Epithelial cell of esophagus (primary cell): ENCODE measurements at regions not wholly inside any gene's neighbourhood (a gene's known extent, or its start where the extent isn't known, plus 50 kb on each side); places are given as distances from the start of the nearest gene placed in this dataset.

ENCODE experiments used
- DNase-seq: peaks from one replicate; pipeline ENCODE4 v3.0.0; 2010; ENCODE audit warnings: low read depth
- H3K4me3 ChIP-seq: 2 replicates; pipeline ENCODE4 v1.5.1; 2011; ENCODE audit warnings: mild to moderate bottlenecking, low read length, control low read depth
- TF ChIP-seq, protein P1 (sequence below): IDR thresholded peaks from 2 replicates; pipeline ENCODE4 v1.5.1; 2011; ENCODE audit warnings: low read depth, mild to moderate bottlenecking, low read length, control low read depth, inconsistent platforms; ENCODE audit not compliant: insufficient read depth; ENCODE audit errors: missing control alignments

DNA sequence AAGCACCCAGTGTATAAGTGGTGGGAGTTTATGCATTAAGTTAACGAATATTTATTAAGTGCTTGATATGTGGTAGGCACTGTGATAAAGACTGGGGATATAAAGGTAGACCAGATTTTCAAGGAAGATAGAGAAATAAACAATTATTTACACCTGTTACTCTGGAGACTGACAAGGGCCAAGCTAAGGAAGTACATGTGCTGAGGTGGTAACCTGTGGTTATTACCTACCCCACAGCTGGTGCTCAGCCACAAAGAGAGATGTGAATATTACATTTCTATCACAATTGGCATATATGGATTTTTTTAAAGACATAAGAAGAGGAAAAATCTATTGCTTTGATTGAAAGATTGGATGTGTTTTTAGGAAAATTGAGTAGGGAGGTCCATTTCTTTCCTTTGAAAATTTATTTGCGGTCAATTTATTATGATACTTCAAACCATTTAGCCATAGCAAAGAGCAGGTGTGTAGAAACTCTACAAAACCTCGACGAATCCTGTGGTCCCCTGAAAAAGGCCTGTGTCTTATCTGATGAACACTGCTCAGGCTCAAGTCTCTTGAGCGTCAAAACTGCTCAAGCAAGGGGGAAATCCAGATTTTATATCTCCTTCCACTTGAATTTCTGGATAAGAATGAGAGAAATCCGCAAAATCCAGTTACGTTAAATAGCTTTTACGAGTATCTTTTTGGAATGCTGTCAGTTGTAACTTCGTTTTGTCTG is 217.7 kb upstream of the HAND2 start:
- H3K4me3 ChIP-seq = no peak overlapping the region
- no peak for DNase-seq
- TF ChIP-seq, protein P1, sequence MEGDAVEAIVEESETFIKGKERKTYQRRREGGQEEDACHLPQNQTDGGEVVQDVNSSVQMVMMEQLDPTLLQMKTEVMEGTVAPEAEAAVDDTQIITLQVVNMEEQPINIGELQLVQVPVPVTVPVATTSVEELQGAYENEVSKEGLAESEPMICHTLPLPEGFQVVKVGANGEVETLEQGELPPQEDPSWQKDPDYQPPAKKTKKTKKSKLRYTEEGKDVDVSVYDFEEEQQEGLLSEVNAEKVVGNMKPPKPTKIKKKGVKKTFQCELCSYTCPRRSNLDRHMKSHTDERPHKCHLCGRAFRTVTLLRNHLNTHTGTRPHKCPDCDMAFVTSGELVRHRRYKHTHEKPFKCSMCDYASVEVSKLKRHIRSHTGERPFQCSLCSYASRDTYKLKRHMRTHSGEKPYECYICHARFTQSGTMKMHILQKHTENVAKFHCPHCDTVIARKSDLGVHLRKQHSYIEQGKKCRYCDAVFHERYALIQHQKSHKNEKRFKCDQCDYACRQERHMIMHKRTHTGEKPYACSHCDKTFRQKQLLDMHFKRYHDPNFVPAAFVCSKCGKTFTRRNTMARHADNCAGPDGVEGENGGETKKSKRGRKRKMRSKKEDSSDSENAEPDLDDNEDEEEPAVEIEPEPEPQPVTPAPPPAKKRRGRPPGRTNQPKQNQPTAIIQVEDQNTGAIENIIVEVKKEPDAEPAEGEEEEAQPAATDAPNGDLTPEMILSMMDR = no peak

DNA sequence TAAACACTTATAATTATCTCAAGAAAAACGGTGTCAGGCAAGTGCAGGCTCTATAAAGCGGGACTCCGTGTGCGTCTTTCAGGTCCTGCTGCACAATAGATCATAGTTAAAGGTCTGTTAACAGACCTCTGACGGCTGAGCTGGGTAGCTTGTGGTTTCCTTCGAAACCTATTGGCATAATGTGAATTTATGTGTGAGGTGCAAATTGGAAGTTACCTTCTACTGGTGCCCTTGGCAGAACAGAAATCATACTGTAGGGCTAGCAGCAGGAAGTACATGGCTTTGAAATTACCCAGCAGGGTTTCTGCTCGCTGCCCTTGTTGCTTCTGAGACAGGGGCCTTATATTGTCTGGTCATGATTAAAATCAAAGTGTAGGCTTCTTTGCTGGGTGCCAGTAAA is 216.4 kb upstream of the HAND2 start:
- TF ChIP-seq, protein P1 = no peak
- DNase-seq = no peak
- no peak overlapping the region for H3K4me3 ChIP-seq

DNA sequence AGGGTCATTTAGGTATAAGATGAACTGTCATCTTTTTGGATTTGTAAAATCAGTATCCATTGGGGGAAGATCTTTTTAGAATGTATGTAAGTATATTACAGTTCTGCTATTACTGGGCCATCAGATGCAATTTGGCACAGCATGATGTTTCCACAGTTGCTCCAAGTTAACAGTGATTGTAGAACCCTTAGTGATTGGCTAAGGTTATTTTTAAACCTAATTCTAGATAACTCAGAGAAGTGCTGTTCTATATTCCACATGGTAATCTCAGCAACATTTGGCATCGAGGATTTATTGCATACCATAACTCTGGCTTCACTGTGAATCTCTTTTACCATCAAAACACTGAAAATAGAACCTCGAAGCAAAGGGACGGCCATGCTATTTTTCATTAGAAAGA is 215.7 kb upstream of the HAND2 start:
- TF ChIP-seq, protein P1 = no peak
- DNase-seq = no peak

DNA sequence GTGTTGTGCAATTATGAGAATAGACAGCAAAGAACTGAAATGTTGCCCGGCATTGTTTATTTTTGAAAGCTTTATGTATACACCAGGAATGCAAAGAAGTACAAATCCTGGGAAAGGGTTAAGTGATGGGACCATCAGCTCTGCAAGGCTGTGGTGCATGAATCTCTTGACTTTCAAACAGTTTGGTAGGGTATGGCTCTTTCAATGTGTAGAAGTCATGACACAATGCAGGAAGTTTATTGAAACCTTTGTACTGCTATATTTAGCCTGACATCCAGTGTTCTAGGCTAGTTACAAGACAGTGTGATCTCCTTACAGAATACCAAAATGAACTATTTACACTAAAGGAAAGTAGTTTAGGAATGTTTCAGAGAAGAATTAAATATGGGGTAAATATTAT is 206.8 kb upstream of the HAND2 start:
- TF ChIP-seq, protein P1 = no peak
- no peak overlapping the region for H3K4me3 ChIP-seq
- DNase-seq = no peak

More for the DNA sequence above, 215.7 kb upstream of the HAND2 start:
- H3K4me3 ChIP-seq = no peak overlapping the region

DNA sequence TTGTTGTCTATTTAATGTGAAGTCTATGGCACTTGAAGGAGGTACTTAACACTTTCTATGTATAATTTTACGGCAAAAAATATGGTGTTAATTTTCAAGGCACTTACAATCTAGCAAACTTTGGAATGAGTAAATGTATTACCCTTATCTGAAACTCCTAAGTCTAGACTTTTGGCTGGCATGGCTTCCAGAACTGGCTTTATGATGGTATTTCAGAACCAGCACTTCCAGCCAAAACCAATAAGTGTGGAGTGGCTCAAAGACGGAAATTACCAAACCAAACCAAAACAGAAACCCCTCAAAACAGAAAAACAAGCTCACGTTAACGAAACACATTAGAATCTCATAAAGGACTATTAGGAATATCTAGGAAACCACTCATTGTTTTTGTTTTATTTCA is 205.6 kb upstream of the HAND2 start:
- no peak overlapping the region for H3K4me3 ChIP-seq
- TF ChIP-seq, protein P1 = no peak
- no peak for DNase-seq

DNA sequence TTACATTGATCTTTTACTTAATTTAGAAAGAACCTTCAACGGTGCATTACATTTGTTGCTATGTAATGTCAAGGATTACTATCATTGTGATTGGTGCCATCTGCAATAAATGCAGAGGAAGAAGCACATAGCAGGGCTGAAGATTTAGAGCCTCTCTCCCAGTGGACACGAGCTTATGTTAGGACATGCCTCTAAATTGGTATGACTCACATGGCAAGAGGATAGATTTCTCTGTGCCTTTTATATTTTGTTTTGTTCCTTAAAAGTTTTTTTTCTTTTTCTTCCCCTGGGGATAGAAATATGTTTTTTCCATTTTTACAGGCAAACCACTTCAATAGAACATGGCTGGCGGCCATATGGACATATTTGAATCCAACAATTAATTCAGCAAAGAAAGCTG is 205.0 kb upstream of the HAND2 start:
- H3K4me3 ChIP-seq = no peak overlapping the region
- TF ChIP-seq, protein P1 = no peak
- DNase-seq = peak; percentile 46

DNA sequence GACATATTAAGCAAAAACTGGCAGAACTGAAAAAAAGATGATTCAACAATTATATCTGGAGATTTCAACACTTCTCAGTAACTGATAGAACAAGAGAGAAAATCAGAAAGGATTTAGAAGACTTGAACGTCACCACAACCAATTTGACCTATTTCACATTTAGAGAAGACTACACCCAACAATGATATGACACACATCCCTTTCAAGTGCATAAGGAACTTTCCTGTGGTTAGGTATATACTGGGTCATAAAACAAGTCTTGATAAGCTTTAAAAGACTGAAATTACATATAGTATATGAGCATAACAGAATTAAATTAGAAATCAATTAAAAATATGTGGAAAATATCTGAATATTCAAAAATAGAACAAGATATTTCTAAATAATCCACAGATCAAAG is 201.2 kb upstream of the HAND2 start:
- DNase-seq = no peak
- H3K4me3 ChIP-seq = no peak overlapping the region
- TF ChIP-seq, protein P1 = no peak
